Esophagus squamous epithelium (tissue), 4 donors: ENCODE measurements at regions not wholly inside any gene's neighbourhood (a gene's known extent, or its start where the extent isn't known, plus 50 kb on each side); places are given as distances from the start of the nearest gene placed in this dataset.

Experiments used
- POLR2A ChIP-seq, 4 donors: fragments of 450-650 bp; IDR thresholded peaks; one replicate each; pipeline ENCODE4 v1.6.1; 2017; ENCODE audit warnings: antibody characterized with exemption in 4 of 4, mild to moderate bottlenecking in 4 of 4, moderate library complexity in 3 of 4
- TF ChIP-seq, protein P1 (sequence below), 6 experiments: fragments of 450-650 bp in 4 of 6; fragments of 200-600 bp in 2 of 6; sonication (generic) in 2 of 6; IDR thresholded peaks; one replicate each; pipeline ENCODE4 v1.5.1; 2016 to 2019; ENCODE audit warnings: antibody characterized with exemption in 6 of 6, mild to moderate bottlenecking in 4 of 6, moderate library complexity in 4 of 6

DNA sequence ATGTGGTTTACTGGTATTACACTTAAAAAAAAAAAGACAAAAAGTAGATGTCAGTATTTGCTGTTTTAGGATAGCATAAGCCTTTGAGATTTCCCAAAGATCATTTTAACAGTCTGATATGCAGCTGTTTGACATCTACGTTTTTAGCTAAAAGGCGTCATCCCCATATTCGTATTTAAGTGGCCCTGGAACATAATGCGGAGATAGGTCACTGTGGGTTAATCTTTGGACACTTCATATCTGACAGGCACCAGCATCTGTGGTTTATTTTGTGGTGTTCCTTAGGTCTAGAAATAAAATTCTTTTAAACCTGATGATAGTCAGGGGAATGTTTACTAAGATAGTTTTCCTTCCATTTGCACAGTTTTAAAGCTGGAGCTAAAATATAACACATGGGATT lies 313.7 kb downstream of the SOX4 start:
- no peak for TF ChIP-seq POLR2A (IDR thresholded peaks at IDR 0.05)
- TF ChIP-seq, protein P1, sequence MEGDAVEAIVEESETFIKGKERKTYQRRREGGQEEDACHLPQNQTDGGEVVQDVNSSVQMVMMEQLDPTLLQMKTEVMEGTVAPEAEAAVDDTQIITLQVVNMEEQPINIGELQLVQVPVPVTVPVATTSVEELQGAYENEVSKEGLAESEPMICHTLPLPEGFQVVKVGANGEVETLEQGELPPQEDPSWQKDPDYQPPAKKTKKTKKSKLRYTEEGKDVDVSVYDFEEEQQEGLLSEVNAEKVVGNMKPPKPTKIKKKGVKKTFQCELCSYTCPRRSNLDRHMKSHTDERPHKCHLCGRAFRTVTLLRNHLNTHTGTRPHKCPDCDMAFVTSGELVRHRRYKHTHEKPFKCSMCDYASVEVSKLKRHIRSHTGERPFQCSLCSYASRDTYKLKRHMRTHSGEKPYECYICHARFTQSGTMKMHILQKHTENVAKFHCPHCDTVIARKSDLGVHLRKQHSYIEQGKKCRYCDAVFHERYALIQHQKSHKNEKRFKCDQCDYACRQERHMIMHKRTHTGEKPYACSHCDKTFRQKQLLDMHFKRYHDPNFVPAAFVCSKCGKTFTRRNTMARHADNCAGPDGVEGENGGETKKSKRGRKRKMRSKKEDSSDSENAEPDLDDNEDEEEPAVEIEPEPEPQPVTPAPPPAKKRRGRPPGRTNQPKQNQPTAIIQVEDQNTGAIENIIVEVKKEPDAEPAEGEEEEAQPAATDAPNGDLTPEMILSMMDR (IDR thresholded peaks at IDR 0.05): no peak
